ENCODE measurements at regions not wholly inside any gene's neighbourhood (a gene's known extent, or its start where the extent isn't known, plus 50 kb on each side); places are given as distances from the start of the nearest gene placed in this dataset.
"Not testable (repeated sequence)": the region's sequence is repeated elsewhere in the genome, so short reads cannot be mapped to it uniquely, and the experiment has no call there.

DNA sequence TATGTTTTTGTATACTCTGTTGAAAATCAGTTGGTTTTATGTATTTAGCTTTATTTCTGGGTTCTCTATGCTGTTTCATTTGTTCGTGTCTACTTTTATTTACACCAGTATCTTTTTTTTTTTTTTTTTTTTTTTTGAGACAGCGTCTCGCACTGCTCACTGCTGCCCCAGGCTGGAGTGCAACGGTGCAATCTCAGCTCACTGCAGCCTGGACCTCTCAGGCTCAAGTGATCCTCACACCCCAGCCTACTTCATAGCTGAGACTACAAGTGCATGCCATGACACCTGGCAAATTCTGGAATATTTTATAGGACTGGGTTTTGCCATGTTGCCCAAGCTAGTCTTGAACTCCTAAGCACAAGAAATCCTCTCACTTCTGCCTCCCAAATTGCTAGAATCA lies 869.4 kb upstream of the CDH6 start:
- no peak for DNase-seq (ENCODE audit: low read depth in 3 of 3, low spot score in 2 of 3)

- no peak for DNase-seq (ENCODE audit: low read depth in 3 of 3, low spot score in 2 of 3)
Measured at GRCh38 chr5:30287890-30288289, 905.6 kb upstream of the CDH6 start.

- DNase-seq (ENCODE audit: low read depth in 3 of 3, low spot score in 2 of 3), result no peak
Measured at GRCh38 chr5:30279237-30279636, 914.2 kb upstream of the CDH6 start.

GRCh38 chr5:30267026-30267425 lies 926.5 kb upstream of the CDH6 start:
- DNase-seq (ENCODE audit: low read depth in 3 of 3, low spot score in 2 of 3), result no peak

- DNase-seq (ENCODE audit: low read depth in 3 of 3, low spot score in 2 of 3), result no peak
Measured at GRCh38 chr5:30239331-30240022, 954.0 kb upstream of the CDH6 start.

DNA sequence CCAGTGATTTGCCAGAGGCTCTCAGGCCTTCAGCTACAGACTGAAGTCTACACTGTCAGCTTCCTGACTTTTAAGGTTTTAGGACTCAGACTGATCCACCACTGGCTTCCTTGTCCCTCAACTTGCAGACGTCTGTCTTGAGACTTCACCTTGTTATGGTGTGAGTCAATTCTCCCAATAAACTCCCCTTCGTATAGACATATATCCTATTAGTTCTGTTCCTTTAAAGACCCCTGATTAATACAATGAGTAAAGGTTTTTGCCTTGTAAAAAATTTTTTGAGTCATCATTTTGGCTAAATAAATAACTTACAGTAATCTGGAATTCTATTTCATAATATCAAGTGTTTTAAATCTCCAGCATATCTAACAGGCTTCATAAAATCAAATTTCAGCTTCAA lies 956.3 kb upstream of the CDH6 start:
- DNase-seq (ENCODE audit: low read depth in 3 of 3, low spot score in 2 of 3), result no peak

- no peak for DNase-seq (ENCODE audit: low read depth in 3 of 3, low spot score in 2 of 3)
Measured at GRCh38 chr5:30209755-30210154, 983.7 kb upstream of the CDH6 start.

DNA sequence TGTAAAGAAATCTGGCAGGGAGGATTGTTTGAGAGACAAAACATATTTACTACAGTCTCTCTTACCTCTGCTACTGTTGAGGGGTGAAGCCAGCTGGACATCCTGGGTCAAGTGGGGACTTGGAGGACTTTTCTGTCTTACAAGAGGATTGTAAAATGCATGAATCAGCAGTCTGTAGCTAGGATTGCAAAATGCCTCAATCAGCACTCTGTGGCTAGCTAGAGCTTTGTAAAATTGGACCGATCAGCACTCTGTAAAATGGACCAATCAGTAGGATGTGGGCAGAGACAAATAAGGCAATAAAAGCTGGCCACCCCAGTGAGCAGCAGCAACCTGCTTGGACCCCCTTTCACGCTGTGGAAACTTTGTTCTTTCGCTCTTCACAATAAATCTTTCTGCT lies 995.8 kb upstream of the CDH6 start:
- DNase-seq (ENCODE audit: low read depth in 3 of 3, low spot score in 2 of 3), result no peak

GRCh38 chr5:30195036-30195435 lies 998.5 kb upstream of the CDH6 start:
- no peak for DNase-seq (ENCODE audit: low read depth in 3 of 3, low spot score in 2 of 3)

DNA sequence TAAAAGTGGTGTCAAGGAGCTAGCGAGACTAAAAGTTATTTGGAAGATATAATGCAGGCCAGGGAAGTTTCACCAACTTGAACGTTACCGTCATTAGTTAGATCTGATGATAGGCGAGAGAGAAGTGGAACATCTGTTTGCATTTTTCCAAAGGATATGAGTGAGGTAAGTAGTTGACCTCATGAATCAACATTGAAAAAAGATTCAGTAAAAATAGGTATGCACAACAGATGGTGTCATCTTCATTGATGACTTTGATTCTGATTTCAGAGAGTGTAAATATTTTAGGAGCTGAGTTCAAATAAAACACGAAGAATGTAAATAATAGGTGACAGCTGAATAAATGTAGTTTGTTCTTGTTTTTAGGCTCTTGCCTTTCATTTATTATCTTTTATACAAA lies 998.9 kb upstream of the CDH6 start:
- no peak for DNase-seq (ENCODE audit: low read depth in 3 of 3, low spot score in 2 of 3)

GRCh38 chr5:30183795-30184194 lies 1009.7 kb upstream of the CDH6 start:
- DNase-seq (ENCODE audit: low read depth in 3 of 3, low spot score in 2 of 3), result no peak

DNA sequence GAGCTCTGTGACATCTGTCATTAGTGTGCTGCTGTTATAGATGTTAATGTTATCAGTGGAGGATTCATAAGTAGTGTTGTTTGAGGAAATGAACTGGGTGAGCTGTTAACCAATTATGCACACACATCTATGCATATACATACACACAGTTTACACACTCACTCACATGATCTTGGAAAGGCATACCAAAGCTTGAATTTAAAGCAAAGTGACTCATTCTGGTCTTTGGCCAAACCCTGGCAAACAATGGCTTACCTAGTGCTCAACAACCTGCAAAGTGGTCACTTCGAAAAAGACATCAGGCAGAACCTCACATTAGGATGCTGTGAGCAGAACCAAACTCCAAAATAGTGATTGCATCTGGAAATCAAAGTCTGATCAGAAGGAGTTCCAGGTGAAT lies 1037.3 kb upstream of the CDH6 start:
- DNase-seq (ENCODE audit: low read depth in 3 of 3, low spot score in 2 of 3), result no peak

- no peak for DNase-seq (ENCODE audit: low read depth in 3 of 3, low spot score in 2 of 3)
Measured at GRCh38 chr5:30152431-30152830, 1041.1 kb upstream of the CDH6 start.

DNA sequence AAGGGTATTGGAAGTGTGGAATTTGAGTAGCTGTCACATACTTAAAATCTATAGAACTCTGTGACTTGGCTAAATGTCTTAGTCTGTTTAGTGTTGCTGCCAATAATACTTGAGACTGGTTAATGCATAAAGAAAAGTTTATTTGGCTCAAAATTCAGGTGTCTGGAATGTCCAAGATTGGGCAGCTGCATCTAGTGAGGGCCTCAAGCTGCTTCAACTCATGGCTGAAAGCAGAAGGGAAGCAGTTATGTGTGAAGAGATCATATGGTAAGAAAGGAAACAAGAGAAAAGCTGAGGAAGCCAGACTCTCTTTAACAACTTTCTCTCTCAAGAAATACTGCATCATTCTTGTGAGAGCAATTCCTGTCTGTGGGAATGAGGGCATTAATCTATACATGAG lies 1043.3 kb upstream of the CDH6 start:
- DNase-seq (ENCODE audit: low read depth in 3 of 3, low spot score in 2 of 3), result no peak

GRCh38 chr5:30149526-30149925 lies 1044.0 kb upstream of the CDH6 start:
- no peak for DNase-seq (ENCODE audit: low read depth in 3 of 3, low spot score in 2 of 3)

GRCh38 chr5:30147976-30148375 lies 1045.5 kb upstream of the CDH6 start:
- DNase-seq (ENCODE audit: low read depth in 3 of 3, low spot score in 2 of 3), result no peak

GRCh38 chr5:30144059-30144458 lies 1049.4 kb upstream of the CDH6 start:
- DNase-seq (ENCODE audit: low read depth in 3 of 3, low spot score in 2 of 3), result not testable (repeated sequence)

DNA sequence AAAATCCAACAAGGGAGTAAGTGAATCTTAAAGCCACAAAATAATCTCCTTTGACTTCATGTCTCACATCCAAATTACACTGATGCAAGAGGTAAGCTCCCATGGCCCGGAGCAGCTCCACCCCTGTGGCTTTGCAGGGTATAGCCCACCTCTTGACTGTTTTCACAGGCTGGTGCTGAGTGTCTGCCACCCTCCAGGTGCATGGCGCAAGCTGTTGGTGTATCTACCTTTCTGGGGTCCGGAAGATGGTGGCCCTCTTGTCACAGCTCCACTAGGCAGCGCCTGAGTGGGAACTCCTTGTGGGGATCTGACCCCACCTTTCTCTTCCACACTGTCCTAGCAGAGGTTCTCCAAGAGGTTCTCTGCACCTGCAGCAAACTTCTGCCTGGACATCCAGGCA lies 1051.1 kb upstream of the CDH6 start:
- no peak for DNase-seq (ENCODE audit: low read depth in 3 of 3, low spot score in 2 of 3)

DNA sequence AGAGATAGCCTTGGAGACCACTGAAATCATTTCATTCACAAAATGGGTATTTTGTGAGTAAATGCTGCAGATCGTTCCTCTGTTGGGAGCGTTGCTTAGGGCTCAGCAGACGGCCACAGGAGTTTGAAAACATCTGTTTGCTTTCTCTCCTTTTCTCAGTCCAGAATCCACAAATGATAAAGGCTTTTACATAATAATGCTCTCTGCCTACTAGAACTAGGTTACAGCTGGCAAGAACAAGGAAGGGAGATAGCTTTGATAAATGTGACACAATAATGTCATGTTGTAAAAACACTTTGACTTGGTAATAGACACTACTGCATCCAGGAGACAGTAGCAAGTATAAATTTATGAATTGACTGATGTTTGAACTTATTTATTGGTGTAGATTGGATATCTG lies 1072.4 kb upstream of the CDH6 start:
- DNase-seq (ENCODE audit: low read depth in 3 of 3, low spot score in 2 of 3), result no peak

DNA sequence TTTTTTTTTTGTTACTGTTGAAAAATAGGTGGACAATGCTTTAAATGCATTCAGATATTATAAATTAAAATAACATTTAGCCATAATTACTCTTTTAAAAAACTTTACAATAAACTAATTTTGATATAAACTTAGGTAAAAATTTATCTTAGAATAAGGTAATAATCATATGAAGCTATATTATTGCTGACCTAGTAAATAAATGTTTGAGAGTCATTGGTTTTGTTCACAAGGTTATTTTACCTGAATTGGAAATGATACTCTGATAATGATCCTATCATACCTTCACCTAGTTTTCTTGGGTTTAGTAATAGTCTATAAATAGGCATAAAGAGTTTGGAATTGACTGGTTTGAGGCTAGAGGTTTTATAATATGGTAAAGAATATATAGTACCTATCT lies 1076.4 kb upstream of the CDH6 start:
- DNase-seq (ENCODE audit: low read depth in 3 of 3, low spot score in 2 of 3), result no peak

DNA sequence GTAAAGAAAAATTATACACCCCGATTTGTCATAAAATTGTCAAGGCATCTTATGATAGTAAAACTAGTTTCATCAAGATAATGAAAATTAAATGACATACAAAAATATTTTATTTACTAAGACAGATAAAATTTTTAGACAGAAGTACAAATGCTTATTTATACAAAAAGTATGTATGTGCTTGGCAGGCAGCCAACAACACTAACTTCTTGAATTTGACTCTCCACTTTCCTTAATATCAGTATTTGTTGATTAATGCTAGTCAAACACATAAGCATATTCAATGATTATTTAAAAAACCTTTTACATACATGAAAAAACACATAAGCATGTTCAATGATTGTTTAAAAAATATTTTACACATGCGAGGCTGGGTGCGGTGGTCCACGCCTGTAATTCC lies 1079.9 kb upstream of the CDH6 start:
- DNase-seq (ENCODE audit: low read depth in 3 of 3, low spot score in 2 of 3), result no peak

DNA sequence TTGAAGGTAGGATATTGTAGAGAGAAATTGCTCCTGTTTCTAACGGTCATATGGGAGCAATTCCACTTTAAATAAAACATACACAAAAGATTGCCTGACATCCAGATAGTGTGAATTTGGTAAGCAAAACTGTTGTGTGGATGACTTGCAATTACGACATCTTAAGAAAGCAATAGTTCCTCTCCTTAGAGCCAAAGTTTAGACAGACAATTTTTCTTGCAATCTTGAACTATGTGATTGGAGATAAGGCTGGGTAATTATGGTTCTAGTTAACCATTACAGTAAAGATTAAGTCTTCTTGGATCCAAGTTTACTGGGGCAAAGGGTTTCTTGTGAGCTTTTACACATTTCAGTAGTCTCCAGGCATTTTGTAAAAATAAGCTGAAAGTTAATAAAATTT lies 1080.6 kb upstream of the CDH6 start:
- DNase-seq (ENCODE audit: low read depth in 3 of 3, low spot score in 2 of 3), result no peak

- no peak for DNase-seq (ENCODE audit: low read depth in 3 of 3, low spot score in 2 of 3)
Measured at GRCh38 chr5:30108051-30108450, 1085.4 kb upstream of the CDH6 start.
